HepG2 (cell line): ENCODE measurements at regions not wholly inside any gene's neighbourhood (a gene's known extent, or its start where the extent isn't known, plus 50 kb on each side); places are given as distances from the start of the nearest gene placed in this dataset.

Experiments
- ASH2L ChIP-seq: fragments of 300-600, 200-600 bp; sonication (generic); IDR thresholded peaks from 2 replicates; pipeline ENCODE4 v1.7.0; 2017; ENCODE audit warnings: low read depth, mild to moderate bottlenecking, moderate library complexity, mixed read lengths, low read length; ENCODE audit not compliant: insufficient read length
- CREB1 ChIP-seq, 2 experiments: fragments of 450-650 bp in 1 of 2; IDR thresholded peaks; 2 replicates each; pipeline ENCODE4 v1.6.1; 2016 to 2017; ENCODE audit warnings: control low read depth in 1 of 2, mild to moderate bottlenecking in 1 of 2, missing compliant biosample characterization in 1 of 2, missing genetic modification characterization in 1 of 2
- CREM ChIP-seq, 2 experiments: sonication (generic) in 1 of 2; formaldehyde crosslinking in 1 of 2; IDR thresholded peaks; 2 replicates each; pipeline versions ENCODE4 v1.4.0 to v1.6.1; 2016 to 2020; ENCODE audit warnings: antibody characterized with exemption in 1 of 2, mild to moderate bottlenecking in 1 of 2, missing genetic modification reagents in 1 of 2
- DMTF1 ChIP-seq: sonication (generic); formaldehyde crosslinking; IDR thresholded peaks from 2 replicates; pipeline ENCODE4 v1.4.0; 2020; ENCODE audit warnings: mild to moderate bottlenecking, missing genetic modification reagents
- HMGXB4 ChIP-seq, 2 experiments: sonication (generic) in 1 of 2; formaldehyde crosslinking in 1 of 2; IDR thresholded peaks; 2 replicates each; pipeline versions ENCODE4 v1.4.0 to v1.6.1; 2018 to 2020; ENCODE audit warnings: missing genetic modification reagents in 2 of 2, borderline replicate concordance in 1 of 2, low read depth in 1 of 2, mild to moderate bottlenecking in 1 of 2, missing biosample characterization in 1 of 2
- MIER3 ChIP-seq: IDR thresholded peaks from 2 replicates; pipeline ENCODE4 v1.6.1; 2016; ENCODE audit warnings: missing compliant biosample characterization, borderline replicate concordance
- NCOA2 ChIP-seq: sonication (generic); formaldehyde crosslinking; IDR thresholded peaks from 2 replicates; pipeline ENCODE4 v1.8.0; 2022; ENCODE audit warnings: inconsistent platforms
- PAXIP1 ChIP-seq: sonication (generic); formaldehyde crosslinking; conservative IDR thresholded peaks from 2 replicates; pipeline ENCODE4 v1.4.0; 2020; ENCODE audit warnings: mild to moderate bottlenecking, missing genetic modification reagents, moderate library complexity
- PTBP1 ChIP-seq: fragments of 200-400 bp; formaldehyde crosslinking; IDR thresholded peaks from 2 replicates; pipeline ENCODE4 v1.6.1; 2018; ENCODE audit warnings: low read length, low read depth; ENCODE audit not compliant: poor library complexity, severe bottlenecking
- RBAK ChIP-seq: sonication (generic); formaldehyde crosslinking; IDR thresholded peaks from 2 replicates; pipeline ENCODE4 v1.5.1; 2020; ENCODE audit warnings: mild to moderate bottlenecking, missing genetic modification reagents
- REST ChIP-seq, 2 experiments: IDR thresholded peaks; 2 replicates each; pipeline ENCODE4 v1.6.1; 2011 to 2012; ENCODE audit warnings: low read length in 2 of 2, borderline replicate concordance in 1 of 2, low read depth in 1 of 2, mild to moderate bottlenecking in 1 of 2, moderate library complexity in 1 of 2
- SAP130 ChIP-seq: IDR thresholded peaks from 2 replicates; pipeline ENCODE4 v1.6.1; 2016; ENCODE audit warnings: low read depth
- ZKSCAN1 ChIP-seq: fragments of 150-350 bp; IDR thresholded peaks from 2 replicates; pipeline ENCODE4 v1.6.1; 2014; ENCODE audit warnings: low read length
- ZNF292 ChIP-seq: sonication (generic); formaldehyde crosslinking; IDR thresholded peaks from 2 replicates; pipeline ENCODE4 v1.8.1; 2022; ENCODE audit warnings: mild to moderate bottlenecking, low read depth, missing genetic modification reagents, borderline replicate concordance
- ZNF33B ChIP-seq: sonication (generic); formaldehyde crosslinking; IDR thresholded peaks from 2 replicates; pipeline ENCODE4 v1.5.1; 2020; ENCODE audit warnings: mild to moderate bottlenecking, missing genetic modification reagents
- ZNF703 ChIP-seq: sonication (generic); formaldehyde crosslinking; IDR thresholded peaks from 2 replicates; pipeline ENCODE4 v1.5.1; 2020; ENCODE audit warnings: missing genetic modification reagents, mild to moderate bottlenecking, moderate library complexity, borderline replicate concordance

- TF ChIP-seq REST (IDR thresholded peaks at IDR 0.05; ENCODE audit: borderline replicate concordance in 1 of 2, low read depth in 1 of 2, low read length in 2 of 2) (no peak), HMGXB4 (CRISPR knock-in tag; IDR thresholded peaks at IDR 0.05; ENCODE audit: borderline replicate concordance in 1 of 2, low read depth in 1 of 2) (0 out of 4 replicates have a peak, but pooled peaks of 1 of the 2 experiments have one; percentile 18), DMTF1 (CRISPR knock-in tag) (no peak), SAP130 (CRISPR knock-in tag) (no peak; the same call in 1 of the 2 replicates), RBAK (0 out of 2 replicates have a peak, but pooled peaks have one; percentile 49), ASH2L (peak; percentile 94), CREB1 (IDR thresholded peaks at IDR 0.05) (0 out of 2 replicates have a peak, but pooled peaks have one; percentile 15), CREB1 (CRISPR knock-in tag; IDR thresholded peaks at IDR 0.05) (no peak), PAXIP1 (CRISPR knock-in tag) (peak; percentile 87), ZNF292 (CRISPR knock-in tag) (peak; percentile 37; the same call in 1 of the 2 replicates), CREM (IDR thresholded peaks at IDR 0.05) (peak; percentile 74), CREM (CRISPR knock-in tag; IDR thresholded peaks at IDR 0.05) (no peak), ZKSCAN1 (no peak; the same call in 1 of the 2 replicates), PTBP1 (no peak), NCOA2 (CRISPR knock-in tag) (peak; percentile 86), ZNF33B (CRISPR knock-in tag) (0 out of 2 replicates have a peak, but pooled peaks have one; percentile 58), MIER3 (0 out of 2 replicates have a peak, but pooled peaks have one; percentile 14), ZNF703 (CRISPR knock-in tag) (no peak)
These were observed 180.0 kb downstream of the USP12 start (continued) for GRCh38 chr13:26991508-26992181.
